ENCODE measurements at regions not wholly inside any gene's neighbourhood (a gene's known extent, or its start where the extent isn't known, plus 50 kb on each side); places are given as distances from the start of the nearest gene placed in this dataset.

DNA sequence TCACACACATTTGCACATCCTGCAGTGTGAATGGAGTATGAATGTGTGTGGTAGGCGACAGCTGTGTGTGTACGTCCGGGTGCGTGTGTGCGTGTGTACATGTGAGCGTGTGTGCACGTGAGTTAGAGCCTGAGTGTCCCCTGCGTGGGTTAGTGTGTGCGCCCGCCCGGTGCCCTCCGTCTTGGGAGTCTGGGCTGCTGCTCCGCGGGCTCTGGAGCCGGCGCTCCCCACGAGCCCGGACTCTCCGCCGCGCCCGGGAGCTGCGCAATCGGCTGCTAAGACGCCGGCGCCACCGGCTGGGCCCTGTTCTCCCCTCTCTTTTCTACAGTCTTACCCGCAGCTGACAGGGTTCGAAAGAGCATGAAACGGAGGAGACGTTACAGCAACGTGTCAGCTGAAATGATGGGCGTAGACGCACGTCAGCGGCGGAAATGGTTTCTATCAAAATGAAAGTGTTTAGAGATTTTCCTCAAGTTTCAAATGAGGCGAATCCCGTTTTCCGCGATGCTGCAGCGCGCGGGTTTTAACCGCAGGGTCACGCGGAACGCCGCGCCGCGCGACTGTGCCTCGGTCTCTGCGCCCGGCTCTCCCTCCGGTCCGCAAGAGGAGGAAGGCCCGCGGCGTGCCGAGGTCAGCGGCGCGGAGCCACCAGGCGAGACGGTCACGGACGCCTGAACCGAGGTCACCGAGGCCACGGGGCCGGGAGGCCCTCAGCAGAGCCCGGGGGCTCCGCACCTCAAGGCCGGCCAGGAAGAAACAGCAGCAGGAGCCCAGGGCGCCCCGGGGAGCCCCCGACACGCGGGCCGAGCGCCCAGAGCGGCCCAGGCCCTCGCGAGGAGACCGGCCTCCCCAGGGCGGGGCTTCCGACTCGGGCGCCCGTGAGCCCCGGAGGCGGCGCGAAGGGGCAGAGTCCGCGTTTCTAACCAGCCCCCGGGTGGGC, 95.3 kb upstream of the BHLHE23 start:
- no peaks in the 10 kb centered on the region for H3K9me3 ChIP-seq (ENCODE audit: control insufficient read depth in 4 of 4, low read length in 3 of 4)
- under 1% methylated on average over 100 of the region's 100 CpGs for WGBS
- peaks cover 0 to 2% (median 0%) of the 10 kb centered on the region in 4 donors for H3K27me3 ChIP-seq (ENCODE audit: control insufficient read depth in 4 of 4, insufficient read depth in 4 of 4, low read length in 3 of 4)
- peak overlapping the region in 1 of 2 donors; percentile 46 for H3K27ac ChIP-seq (ENCODE audit: low read depth in 1 of 2, low read length in 2 of 2)
- peak overlapping the region; percentile 67 to 91 (median 79) for H3K4me3 ChIP-seq (ENCODE audit: low read depth in 1 of 3, low read length in 3 of 3)
- no peaks in the 10 kb centered on the region for H3K36me3 ChIP-seq (ENCODE audit: control insufficient read depth in 4 of 4, insufficient read depth in 3 of 4, low read depth in 1 of 4, low read length in 3 of 4)
- H3K4me1 ChIP-seq (ENCODE audit: control insufficient read depth in 4 of 4, insufficient read depth in 4 of 4, low read length in 3 of 4): peaks cover 0 to 20% (median 8%) of the 10 kb centered on the region in 4 donors
- peak overlapping the region; percentile 44 to 54 for H3K9ac ChIP-seq (ENCODE audit: low read depth in 1 of 2, low read length in 2 of 2)
- TF ChIP-seq, protein P1, sequence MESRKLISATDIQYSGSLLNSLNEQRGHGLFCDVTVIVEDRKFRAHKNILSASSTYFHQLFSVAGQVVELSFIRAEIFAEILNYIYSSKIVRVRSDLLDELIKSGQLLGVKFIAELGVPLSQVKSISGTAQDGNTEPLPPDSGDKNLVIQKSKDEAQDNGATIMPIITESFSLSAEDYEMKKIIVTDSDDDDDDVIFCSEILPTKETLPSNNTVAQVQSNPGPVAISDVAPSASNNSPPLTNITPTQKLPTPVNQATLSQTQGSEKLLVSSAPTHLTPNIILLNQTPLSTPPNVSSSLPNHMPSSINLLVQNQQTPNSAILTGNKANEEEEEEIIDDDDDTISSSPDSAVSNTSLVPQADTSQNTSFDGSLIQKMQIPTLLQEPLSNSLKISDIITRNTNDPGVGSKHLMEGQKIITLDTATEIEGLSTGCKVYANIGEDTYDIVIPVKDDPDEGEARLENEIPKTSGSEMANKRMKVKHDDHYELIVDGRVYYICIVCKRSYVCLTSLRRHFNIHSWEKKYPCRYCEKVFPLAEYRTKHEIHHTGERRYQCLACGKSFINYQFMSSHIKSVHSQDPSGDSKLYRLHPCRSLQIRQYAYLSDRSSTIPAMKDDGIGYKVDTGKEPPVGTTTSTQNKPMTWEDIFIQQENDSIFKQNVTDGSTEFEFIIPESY (IDR thresholded peaks at IDR 0.05): no peak
- no peak for TF ChIP-seq GABPA (IDR thresholded peaks at IDR 0.05 in 1 of 2, conservative IDR thresholded peaks at IDR 0.05 in 1 of 2)
- no peak for TF ChIP-seq SP1 (IDR thresholded peaks at IDR 0.05)
- no peak for TF ChIP-seq NR2F2 (IDR thresholded peaks at IDR 0.05)
- TF ChIP-seq REST (IDR thresholded peaks at IDR 0.05): no peak
- TF ChIP-seq RAD21 (IDR thresholded peaks at IDR 0.05): no peak
- no peak for TF ChIP-seq JUND (IDR thresholded peaks at IDR 0.05)
- no peak for TF ChIP-seq FOXA1 (IDR thresholded peaks at IDR 0.05)
- TF ChIP-seq FOXA2 (IDR thresholded peaks at IDR 0.05): no peak
- TF ChIP-seq TAF1 (conservative IDR thresholded peaks at IDR 0.05): no peak
- TF ChIP-seq, protein P2, sequence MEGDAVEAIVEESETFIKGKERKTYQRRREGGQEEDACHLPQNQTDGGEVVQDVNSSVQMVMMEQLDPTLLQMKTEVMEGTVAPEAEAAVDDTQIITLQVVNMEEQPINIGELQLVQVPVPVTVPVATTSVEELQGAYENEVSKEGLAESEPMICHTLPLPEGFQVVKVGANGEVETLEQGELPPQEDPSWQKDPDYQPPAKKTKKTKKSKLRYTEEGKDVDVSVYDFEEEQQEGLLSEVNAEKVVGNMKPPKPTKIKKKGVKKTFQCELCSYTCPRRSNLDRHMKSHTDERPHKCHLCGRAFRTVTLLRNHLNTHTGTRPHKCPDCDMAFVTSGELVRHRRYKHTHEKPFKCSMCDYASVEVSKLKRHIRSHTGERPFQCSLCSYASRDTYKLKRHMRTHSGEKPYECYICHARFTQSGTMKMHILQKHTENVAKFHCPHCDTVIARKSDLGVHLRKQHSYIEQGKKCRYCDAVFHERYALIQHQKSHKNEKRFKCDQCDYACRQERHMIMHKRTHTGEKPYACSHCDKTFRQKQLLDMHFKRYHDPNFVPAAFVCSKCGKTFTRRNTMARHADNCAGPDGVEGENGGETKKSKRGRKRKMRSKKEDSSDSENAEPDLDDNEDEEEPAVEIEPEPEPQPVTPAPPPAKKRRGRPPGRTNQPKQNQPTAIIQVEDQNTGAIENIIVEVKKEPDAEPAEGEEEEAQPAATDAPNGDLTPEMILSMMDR (IDR thresholded peaks at IDR 0.05; ENCODE audit: low read depth, low read length, missing input control): no peak
- no peak for DNase-seq (ENCODE audit: low spot score)

- 71% methylated on average over 15 of the region's 15 CpGs for WGBS
- no peaks in the 10 kb centered on the region for H3K36me3 ChIP-seq (ENCODE audit: control insufficient read depth in 4 of 4, insufficient read depth in 3 of 4, low read depth in 1 of 4, low read length in 3 of 4)
- H3K9me3 ChIP-seq (ENCODE audit: control insufficient read depth in 4 of 4, low read length in 3 of 4): no peaks in the 10 kb centered on the region
- peaks cover 0 to 2% (median 0%) of the 10 kb centered on the region in 4 donors for H3K27me3 ChIP-seq (ENCODE audit: control insufficient read depth in 4 of 4, insufficient read depth in 4 of 4, low read length in 3 of 4)
- no peak overlapping the region for H3K9ac ChIP-seq (ENCODE audit: low read depth in 1 of 2, low read length in 2 of 2)
- no peak overlapping the region for H3K4me3 ChIP-seq (ENCODE audit: low read depth in 1 of 3, low read length in 3 of 3)
- TF ChIP-seq RXRA (IDR thresholded peaks at IDR 0.05) (no peak), REST (IDR thresholded peaks at IDR 0.05) (no peak), GABPA (IDR thresholded peaks at IDR 0.05 in 1 of 2, conservative IDR thresholded peaks at IDR 0.05 in 1 of 2) (no peak), YY1 (IDR thresholded peaks at IDR 0.05) (no peak), TAF1 (conservative IDR thresholded peaks at IDR 0.05) (no peak), FOXA2 (IDR thresholded peaks at IDR 0.05) (no peak)
- TF ChIP-seq, protein P3, sequence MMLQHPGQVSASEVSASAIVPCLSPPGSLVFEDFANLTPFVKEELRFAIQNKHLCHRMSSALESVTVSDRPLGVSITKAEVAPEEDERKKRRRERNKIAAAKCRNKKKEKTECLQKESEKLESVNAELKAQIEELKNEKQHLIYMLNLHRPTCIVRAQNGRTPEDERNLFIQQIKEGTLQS (IDR thresholded peaks at IDR 0.05): no peak
- H3K4me1 ChIP-seq (ENCODE audit: control insufficient read depth in 4 of 4, insufficient read depth in 4 of 4, low read length in 3 of 4): peaks cover 0 to 20% (median 8%) of the 10 kb centered on the region in 4 donors
- no peak overlapping the region for H3K27ac ChIP-seq (ENCODE audit: low read depth in 1 of 2, low read length in 2 of 2)
- DNase-seq (ENCODE audit: low spot score): no peak
These were observed 94.3 kb upstream of the BHLHE23 start for GRCh38 chr20:63100926-63101699.
